GM12878 (cell line): ENCODE measurements at regions not wholly inside any gene's neighbourhood (a gene's known extent, or its start where the extent isn't known, plus 50 kb on each side); places are given as distances from the start of the nearest gene placed in this dataset.
"Not testable (repeated sequence)": the region's sequence is repeated elsewhere in the genome, so short reads cannot be mapped to it uniquely, and the experiment has no call there.

ENCODE experiments used
- ATAC-seq: fragments of 200-7000 bp; cut with Tn5 transposase; 3 replicates; pipeline ENCODE4 v1.9.1; 2020; ENCODE audit warnings: mild to moderate bottlenecking, moderate library complexity
- BruUV-seq: library from RNA; stranded (reverse); fragments of 400-500 nt; replicated peaks from 2 replicates; lab custom pipeline; 2021; lab: Mats Ljungman, UMichigan
- CTCF ChIA-PET: fragments of 300-600 bp; sonication (Branson Sonifier 250); formaldehyde crosslinking; extraction: SDS; loops from one replicate; lab custom pipeline; 2021; ENCODE audit warnings: inconsistent platforms; lab: Yijun Ruan, JAX
- POLR2A ChIA-PET: fragments of 350-600 bp; formaldehyde crosslinking; extraction: SDS; loops from one replicate; lab custom pipeline; 2021; ENCODE audit warnings: inconsistent platforms; lab: Charles Lee
- RAD21 ChIA-PET: fragments of 300-600 bp; sonication (Branson Sonifier 250); formaldehyde crosslinking; loops from one replicate; lab custom pipeline; 2023; ENCODE audit warnings: antibody characterized with exemption; ENCODE audit not compliant: unreplicated experiment; lab: Charles Lee
- SMC1A ChIA-PET: fragments of 300-600 bp; sonication (Branson Sonifier 250); formaldehyde crosslinking; loops from one replicate; lab custom pipeline; 2023; ENCODE audit not compliant: unreplicated experiment, uncharacterized antibody; lab: Charles Lee
- DNase-seq: peaks from one replicate; pipeline ENCODE4 v3.0.0-alpha.2; 2011; ENCODE audit warnings: low read depth, low spot score
- FAIRE-seq: peaks from 3 replicates; lab custom pipeline; 2011; peaks lifted over from hg19 to GRCh38; lab: Jason Lieb, UNC
- H2AFZ ChIP-seq: 2 replicates; pipeline ENCODE4 v1.6.0; 2011; ENCODE audit warnings: low read depth, low read length, control low read depth; ENCODE audit not compliant: control insufficient read depth
- H3K27ac ChIP-seq: 2 replicates; pipeline ENCODE4 v1.5.1; 2011; ENCODE audit warnings: control low read depth; ENCODE audit not compliant: control insufficient read depth, insufficient read depth
- H3K27me3 ChIP-seq, 2 experiments: replicated peaks in 1 of 2; 2 replicates each; pipeline versions ENCODE4 v1.6.0 to v1.6.1; 2011; ENCODE audit warnings: low read length in 1 of 2; ENCODE audit not compliant: control insufficient read depth in 2 of 2, insufficient read depth in 2 of 2
- H3K36me3 ChIP-seq, 2 experiments: 2 replicates each; pipeline ENCODE4 v1.5.1; 2011; ENCODE audit warnings: low read length in 1 of 2; ENCODE audit not compliant: control insufficient read depth in 2 of 2, insufficient read depth in 2 of 2
- H3K4me1 ChIP-seq: 2 replicates; pipeline ENCODE4 v1.6.1; 2011; ENCODE audit warnings: mild to moderate bottlenecking, low read length, moderate library complexity, mixed read lengths; ENCODE audit not compliant: control insufficient read depth, insufficient read depth
- H3K4me2 ChIP-seq: 2 replicates; pipeline ENCODE4 v1.6.0; 2011; ENCODE audit warnings: control low read depth; ENCODE audit not compliant: control insufficient read depth, insufficient read depth
- H3K4me3 ChIP-seq: fragments of 200-600 bp; sonication (generic); 2 replicates; pipeline ENCODE4 v1.5.1; 2016
- H3K79me2 ChIP-seq: 2 replicates; pipeline ENCODE4 v1.6.0; 2011; ENCODE audit warnings: low read length; ENCODE audit not compliant: control insufficient read depth, insufficient read depth
- H3K9ac ChIP-seq: 2 replicates; pipeline ENCODE4 v1.8.0; 2011; ENCODE audit warnings: low read length, control low read depth, mixed read lengths; ENCODE audit not compliant: control insufficient read depth, insufficient read depth
- H3K9me3 ChIP-seq: replicated peaks from 3 replicates; pipeline ENCODE4 v1.5.1; 2011; ENCODE audit warnings: mild to moderate bottlenecking, low read length; ENCODE audit not compliant: control insufficient read depth, insufficient read depth
- H4K20me1 ChIP-seq: 2 replicates; pipeline ENCODE4 v1.6.0; 2011; ENCODE audit not compliant: control insufficient read depth, insufficient read depth
- WGBS: methylation state at CpG from one replicate; pipeline ENCODE4 v1.1.6; 2016; ENCODE audit warnings: low lambda C conversion rate; ENCODE audit not compliant: insufficient replicate concordance, insufficient coverage; ENCODE audit errors: missing lambda C conversion rate; 5-methylcytosine and 5-hydroxymethylcytosine counted together
- in situ Hi-C: fragments of 300-500 bp; cut with MboI; formaldehyde crosslinking; loops from 9 replicates; pipeline ENCODE4 v1.14.3; 2018; ENCODE audit warnings: mixed read lengths
- intact Hi-C: fragments of 100-400 bp; cut with micrococcal nuclease; formaldehyde crosslinking; loops from one replicate; pipeline ENCODE4 v1.14.2; 2022; ENCODE audit not compliant: unreplicated experiment

DNA sequence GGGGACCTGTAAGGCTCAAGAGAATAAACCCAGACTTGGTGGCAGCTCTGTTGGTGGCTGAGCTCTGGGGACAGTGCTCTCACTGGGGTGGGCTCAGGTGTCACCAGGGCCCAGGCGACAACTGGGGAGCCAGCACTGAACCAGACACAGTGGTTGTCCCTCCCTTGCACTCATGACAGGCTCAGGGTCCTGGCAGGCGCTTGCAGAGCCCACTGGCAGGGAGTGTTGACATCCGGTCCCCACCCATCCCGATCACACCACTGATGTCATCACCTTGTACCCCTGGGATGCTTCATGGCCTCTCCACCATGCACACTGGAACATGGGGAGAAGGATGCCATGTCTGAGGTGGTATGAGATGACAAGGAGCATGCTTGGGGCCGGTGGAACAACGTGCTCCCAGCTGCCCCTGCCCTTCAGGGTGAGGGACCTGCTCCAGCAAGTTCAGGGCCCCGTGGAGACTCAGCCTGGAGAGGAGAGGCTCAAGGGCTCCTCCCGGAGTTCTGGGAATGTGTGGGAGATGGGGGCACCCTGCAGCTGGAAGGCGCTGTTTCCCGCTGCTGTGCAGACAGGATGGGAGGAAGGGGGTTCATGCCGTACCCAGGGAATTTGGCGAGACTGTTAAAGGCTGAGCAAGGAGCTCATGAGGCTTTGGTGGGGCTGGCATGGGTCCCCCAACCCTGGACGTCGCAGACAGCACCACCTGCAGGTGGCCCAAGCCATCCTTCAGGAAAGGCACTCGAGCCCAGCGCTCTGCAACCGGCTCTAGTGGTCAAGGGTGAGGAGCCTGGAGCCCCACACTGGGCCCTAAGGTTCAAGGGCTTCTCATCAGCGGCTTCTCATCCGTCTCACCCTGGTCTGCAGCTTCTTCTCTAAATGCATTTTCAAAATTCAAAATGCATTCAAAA lies 141.1 kb upstream of the ZNF469 start:
- DNase-seq, H3K79me2 ChIP-seq, H2AFZ ChIP-seq, FAIRE-seq, POLR2A ChIA-PET, H3K27ac ChIP-seq, CTCF ChIA-PET, H3K9me3 ChIP-seq, H3K4me2 ChIP-seq, BruUV-seq, H3K36me3 ChIP-seq, H4K20me1 ChIP-seq, intact Hi-C loops, in situ Hi-C loops, RAD21 ChIA-PET, H3K4me1 ChIP-seq, H3K27me3 ChIP-seq, H3K9ac ChIP-seq, ATAC-seq, SMC1A ChIA-PET, H3K4me3 ChIP-seq: not testable (repeated sequence)
- 39% methylated on average over 18 of the region's 19 CpGs for WGBS

DNA sequence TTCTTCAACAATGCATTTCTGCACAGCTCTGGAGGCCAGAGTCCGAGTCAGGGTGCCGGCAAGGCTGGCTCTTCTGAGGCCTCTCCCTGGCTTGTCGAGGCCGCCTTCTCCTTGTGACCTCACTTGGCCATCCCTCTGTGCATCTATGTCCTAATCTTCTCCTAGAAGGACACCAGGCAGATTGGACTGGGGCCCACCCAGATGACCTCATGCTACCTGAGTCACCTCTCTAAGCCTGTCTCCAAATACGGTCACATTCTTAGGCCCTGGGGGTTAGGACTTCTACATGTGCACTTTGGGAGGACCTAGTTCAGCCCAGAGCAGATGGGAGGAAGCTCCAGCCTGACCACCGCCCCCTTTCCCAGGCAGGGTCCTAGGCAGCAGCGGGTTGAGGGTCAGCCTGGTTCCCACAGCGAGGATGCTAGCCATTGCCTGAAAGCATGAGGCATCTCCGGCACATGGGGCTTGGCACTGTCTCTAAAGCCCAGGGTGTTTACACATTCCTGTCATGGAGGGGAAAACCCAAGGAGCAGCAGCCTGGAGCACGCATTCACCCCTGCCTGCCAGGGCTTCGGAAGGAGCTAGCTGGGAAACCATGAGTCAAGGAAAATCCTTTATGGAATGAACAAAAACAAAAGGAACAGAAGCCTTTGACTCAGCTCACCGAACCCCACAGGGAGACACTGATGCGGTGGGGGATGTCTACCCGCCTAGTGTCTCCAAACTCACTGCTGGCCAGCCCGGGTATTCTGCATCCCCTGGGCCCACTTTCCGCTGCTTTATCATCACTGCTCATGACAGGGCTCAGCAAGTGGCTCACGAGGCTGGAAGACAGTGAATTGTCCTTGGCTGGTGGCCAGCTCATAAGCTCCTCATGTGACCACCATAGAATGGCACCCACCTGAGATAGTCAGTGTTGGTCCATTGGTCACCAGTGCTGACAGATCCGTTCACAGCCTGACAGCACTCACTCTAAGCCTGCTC lies 140.2 kb upstream of the ZNF469 start:
- ATAC-seq, CTCF ChIA-PET, H3K4me2 ChIP-seq, H3K4me3 ChIP-seq, H3K27me3 ChIP-seq, H4K20me1 ChIP-seq, SMC1A ChIA-PET, BruUV-seq, DNase-seq, H3K4me1 ChIP-seq, H2AFZ ChIP-seq, RAD21 ChIA-PET, POLR2A ChIA-PET, H3K36me3 ChIP-seq, FAIRE-seq, H3K9ac ChIP-seq, H3K27ac ChIP-seq, intact Hi-C loops, H3K79me2 ChIP-seq, in situ Hi-C loops, H3K9me3 ChIP-seq: not testable (repeated sequence)
- 46% methylated on average over 18 of the region's 18 CpGs for WGBS

DNA sequence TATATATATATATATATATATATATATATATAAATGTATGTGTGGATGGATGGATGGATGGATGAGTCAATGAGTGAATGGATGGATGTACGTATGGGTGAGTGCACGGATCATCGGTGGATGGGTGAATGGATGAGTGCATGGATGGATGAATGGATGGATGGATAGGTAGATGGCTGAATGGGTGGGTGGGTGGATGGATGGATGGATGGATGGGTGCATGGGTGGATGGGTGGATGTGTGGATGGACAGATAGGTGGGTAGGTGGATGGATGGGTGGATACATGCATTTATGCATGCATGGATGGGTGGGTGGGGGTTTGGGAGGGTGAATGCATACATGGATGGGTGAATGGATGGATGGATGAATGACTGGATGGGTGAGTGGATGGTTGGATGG lies 138.8 kb upstream of the ZNF469 start:
- SMC1A ChIA-PET, CTCF ChIA-PET, FAIRE-seq, H4K20me1 ChIP-seq, ATAC-seq, H3K4me2 ChIP-seq, H3K36me3 ChIP-seq, BruUV-seq, H3K27ac ChIP-seq, H3K27me3 ChIP-seq, DNase-seq, in situ Hi-C loops, H3K9me3 ChIP-seq, H3K9ac ChIP-seq, RAD21 ChIA-PET, H3K79me2 ChIP-seq, intact Hi-C loops, H3K4me1 ChIP-seq, POLR2A ChIA-PET, H3K4me3 ChIP-seq, H2AFZ ChIP-seq: not testable (repeated sequence)
- 56% methylated on average over 3 of the region's 3 CpGs for WGBS
